Neural progenitor cell (in vitro differentiated cells): ENCODE measurements at regions not wholly inside any gene's neighbourhood (a gene's known extent, or its start where the extent isn't known, plus 50 kb on each side); places are given as distances from the start of the nearest gene placed in this dataset.

Source experiments
- EZH2phosphoT487 ChIP-seq: fragments of 200-600 bp; sonication (generic); IDR thresholded peaks from 2 replicates; pipeline ENCODE4 v1.6.1; 2017; ENCODE audit warnings: antibody characterized with exemption
- TF ChIP-seq, protein P1 (sequence below): fragments of 200-600 bp; sonication (generic); IDR thresholded peaks from 2 replicates; pipeline ENCODE4 v1.5.1; 2017; ENCODE audit warnings: antibody characterized with exemption, mild to moderate bottlenecking

DNA sequence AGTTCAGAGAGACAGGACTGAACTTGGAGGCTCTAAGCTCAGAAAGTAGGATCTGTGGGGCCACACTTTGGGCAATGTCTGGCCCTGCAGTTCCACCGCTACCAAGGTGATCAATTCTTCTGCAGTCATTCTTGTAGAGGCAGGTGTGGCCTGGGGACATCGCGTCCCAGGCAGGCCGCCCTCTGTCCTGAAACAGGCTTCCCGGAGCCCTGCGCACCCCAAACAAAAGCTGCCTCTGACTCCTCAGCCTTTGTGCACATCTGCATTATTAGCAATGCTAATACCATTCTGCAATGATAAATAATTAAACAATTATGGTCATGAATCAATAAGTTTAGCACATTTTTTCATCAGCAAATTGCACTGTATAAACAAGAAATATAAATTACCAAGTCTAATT lies 160.2 kb downstream of the URI1 start:
- TF ChIP-seq, protein P1, sequence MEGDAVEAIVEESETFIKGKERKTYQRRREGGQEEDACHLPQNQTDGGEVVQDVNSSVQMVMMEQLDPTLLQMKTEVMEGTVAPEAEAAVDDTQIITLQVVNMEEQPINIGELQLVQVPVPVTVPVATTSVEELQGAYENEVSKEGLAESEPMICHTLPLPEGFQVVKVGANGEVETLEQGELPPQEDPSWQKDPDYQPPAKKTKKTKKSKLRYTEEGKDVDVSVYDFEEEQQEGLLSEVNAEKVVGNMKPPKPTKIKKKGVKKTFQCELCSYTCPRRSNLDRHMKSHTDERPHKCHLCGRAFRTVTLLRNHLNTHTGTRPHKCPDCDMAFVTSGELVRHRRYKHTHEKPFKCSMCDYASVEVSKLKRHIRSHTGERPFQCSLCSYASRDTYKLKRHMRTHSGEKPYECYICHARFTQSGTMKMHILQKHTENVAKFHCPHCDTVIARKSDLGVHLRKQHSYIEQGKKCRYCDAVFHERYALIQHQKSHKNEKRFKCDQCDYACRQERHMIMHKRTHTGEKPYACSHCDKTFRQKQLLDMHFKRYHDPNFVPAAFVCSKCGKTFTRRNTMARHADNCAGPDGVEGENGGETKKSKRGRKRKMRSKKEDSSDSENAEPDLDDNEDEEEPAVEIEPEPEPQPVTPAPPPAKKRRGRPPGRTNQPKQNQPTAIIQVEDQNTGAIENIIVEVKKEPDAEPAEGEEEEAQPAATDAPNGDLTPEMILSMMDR, result no peak
- TF ChIP-seq EZH2phosphoT487, result no peak
